Hematopoietic multipotent progenitor cell (in vitro differentiated cells): ENCODE measurements at regions not wholly inside any gene's neighbourhood (a gene's known extent, or its start where the extent isn't known, plus 50 kb on each side); places are given as distances from the start of the nearest gene placed in this dataset.

ENCODE experiments used
- DNase-seq, 3 donors: peaks; one replicate each; pipeline ENCODE4 v3.0.0-alpha.2; 2011 to 2015; ENCODE audit warnings: low read depth in 2 of 3, low spot score in 2 of 3

DNA sequence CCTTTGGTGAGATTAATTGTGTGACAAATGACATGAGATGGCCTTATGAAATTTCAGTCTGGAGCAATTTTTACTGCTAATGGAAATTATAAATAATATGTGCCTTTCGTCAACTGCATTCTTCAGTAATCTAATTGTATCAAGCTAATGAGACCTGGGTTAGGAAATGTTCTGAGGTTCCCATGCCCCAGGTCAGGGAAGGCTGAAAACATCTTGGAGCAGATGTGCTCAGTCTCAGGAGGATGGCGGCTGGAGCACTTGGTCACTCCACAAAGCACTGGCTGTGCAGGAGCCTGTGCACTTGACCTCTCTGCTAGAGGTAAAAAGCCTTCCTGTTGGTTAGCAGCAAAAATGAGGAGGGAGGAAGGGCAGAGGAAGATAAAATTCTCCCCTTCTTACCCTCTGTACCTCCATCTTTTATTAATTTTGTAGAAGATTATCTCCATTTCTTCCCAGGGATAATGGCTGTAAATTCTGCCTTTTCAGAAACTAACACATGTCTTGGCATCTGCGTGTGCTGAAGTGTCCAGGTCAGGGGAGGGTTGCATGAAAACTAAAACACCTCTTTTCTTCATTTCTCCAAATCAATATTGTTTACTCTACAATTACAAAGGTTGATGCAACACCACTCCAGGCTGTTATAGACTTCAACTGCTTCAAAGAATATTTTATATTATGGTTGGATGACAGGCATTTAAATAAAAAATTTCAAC is 1606.4 kb upstream of the ACVR2A start:
- no peak for DNase-seq

DNA sequence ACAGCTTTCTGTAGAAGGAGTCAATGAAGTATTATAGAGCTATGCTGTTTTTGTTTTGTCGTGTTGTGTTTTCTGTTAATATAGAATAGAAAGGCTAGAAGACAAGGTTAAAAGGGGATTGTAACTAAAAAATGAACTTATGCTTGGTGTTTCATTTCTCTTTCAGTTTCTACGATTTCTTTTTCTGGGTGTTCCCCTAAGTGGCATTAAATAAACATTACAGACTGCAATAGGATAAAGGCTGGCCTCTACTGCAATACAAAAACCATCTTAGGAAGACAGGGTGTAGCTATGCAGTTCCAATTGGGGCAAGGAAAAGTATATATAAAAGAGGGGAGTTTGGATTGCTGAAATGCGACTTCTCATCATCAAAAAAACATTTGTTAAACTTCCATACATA is 1609.7 kb upstream of the ACVR2A start:
- no peak for DNase-seq

GRCh38 chr2:146229508-146230155 is 1615.2 kb upstream of the ACVR2A start:
- DNase-seq = no peak

DNA sequence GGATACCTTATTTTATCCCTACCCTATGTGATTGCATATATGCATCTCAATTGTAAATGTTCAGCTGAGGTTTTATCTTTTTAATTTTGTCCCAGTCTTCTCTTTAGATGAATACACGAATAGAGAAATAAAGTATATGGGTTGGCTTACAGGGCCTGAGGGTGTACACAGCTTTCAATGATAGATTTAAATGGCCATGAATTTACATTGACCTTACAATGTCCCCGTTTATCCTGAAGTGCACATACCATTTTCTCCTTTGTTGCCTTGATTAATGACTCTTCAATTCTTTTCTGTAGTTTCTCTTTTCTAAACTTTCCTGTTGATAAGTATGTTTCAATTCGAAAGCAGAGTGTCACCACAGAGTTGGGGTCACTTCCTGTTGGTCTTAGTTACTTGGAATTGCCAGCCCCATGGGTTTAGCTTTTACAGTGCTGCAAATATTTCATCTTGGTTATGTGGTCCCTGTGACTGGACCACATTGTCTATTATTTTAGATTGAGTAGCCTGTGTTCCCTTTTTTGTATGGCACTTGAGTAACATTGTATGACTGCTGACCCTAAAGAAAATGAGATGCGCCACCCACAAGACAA is 1616.3 kb upstream of the ACVR2A start:
- no peak for DNase-seq

- no peak for DNase-seq
These were observed 1616.8 kb upstream of the ACVR2A start for GRCh38 chr2:146228020-146228393.

DNA sequence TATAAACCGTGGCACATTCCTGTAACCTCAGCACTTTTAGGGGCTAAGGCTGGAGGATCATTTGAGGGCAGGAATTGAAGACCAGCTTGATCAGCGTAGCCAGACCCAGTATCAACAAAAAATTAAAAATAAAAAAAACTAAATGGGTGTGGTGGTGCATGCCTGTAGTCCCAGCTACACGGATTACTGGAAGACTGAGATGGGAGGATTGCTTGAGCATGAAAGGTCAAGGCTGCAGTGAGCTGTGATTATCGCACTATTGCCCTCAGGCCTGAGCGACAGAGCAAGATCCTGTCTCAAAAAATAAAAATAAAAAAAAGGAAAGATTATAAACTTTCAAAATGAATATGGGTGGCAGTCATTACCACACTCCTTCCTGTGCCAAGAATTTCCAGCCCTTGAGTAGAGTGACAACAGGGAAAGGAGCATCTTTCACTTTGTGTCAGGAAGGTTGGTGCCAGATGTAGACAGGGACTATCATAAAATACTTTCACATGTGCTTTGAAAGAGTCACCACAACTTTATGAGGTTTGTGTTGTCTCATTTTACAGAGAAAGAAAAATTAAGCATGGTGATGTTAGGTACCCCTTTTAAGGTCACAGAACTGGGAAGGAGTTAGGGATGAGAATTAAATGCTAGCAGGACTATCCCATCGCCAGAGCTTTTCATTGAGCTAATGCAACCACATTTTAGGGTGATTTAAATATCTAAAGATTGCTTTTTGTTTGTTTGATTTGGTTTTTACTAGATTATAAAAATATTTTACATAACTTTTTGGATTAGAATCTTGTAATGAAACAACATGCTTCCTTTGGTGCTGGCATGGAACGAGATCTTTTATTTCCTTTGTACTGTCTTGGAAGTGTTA is 1617.4 kb upstream of the ACVR2A start:
- DNase-seq = no peak

- no peak for DNase-seq
These were observed 1618.8 kb upstream of the ACVR2A start for GRCh38 chr2:146226077-146226476.

GRCh38 chr2:146221826-146222225 is 1623.0 kb upstream of the ACVR2A start:
- DNase-seq = no peak

DNA sequence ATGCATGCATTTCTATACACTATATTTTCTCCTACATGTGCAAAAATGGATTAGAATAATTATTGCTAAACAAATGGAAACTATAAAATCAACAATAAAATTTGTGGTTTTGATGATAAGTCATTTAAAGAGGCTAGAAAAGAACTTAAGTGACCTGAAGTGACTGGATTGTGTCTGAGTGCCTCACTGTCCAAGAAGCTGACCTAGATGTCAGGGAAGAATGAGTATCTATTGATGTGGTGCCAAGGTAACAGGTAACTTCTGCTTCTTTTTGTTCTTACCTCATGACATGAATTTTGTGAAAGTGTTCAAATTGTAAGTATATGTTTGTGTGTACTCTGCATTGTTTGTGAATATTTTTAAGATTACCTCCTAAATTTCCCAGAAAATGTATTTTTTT is 1623.9 kb upstream of the ACVR2A start:
- DNase-seq = no peak

- DNase-seq = no peak
These were observed 1630.4 kb upstream of the ACVR2A start for GRCh38 chr2:146214394-146214929.

DNA sequence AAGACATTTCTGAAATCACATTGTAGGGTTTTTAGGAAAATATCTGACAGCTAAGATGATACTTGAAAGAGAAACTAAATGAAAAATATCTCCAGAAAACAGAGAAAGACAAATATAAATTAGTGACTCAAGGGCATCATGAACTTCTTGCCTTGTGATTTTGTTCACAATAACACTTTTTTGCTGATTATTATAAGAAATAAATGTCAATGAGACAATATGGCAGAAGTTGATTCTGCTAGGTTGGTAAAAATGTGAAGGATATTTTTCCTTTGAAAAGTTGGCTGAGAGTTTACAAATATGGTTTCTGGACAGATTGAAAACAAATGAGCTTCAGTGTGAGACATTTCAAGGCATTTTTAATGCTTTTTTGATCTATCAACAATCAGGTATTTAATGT is 1631.2 kb upstream of the ACVR2A start:
- DNase-seq = no peak

- no peak for DNase-seq
These were observed 1632.2 kb upstream of the ACVR2A start for GRCh38 chr2:146212602-146213001.

DNA sequence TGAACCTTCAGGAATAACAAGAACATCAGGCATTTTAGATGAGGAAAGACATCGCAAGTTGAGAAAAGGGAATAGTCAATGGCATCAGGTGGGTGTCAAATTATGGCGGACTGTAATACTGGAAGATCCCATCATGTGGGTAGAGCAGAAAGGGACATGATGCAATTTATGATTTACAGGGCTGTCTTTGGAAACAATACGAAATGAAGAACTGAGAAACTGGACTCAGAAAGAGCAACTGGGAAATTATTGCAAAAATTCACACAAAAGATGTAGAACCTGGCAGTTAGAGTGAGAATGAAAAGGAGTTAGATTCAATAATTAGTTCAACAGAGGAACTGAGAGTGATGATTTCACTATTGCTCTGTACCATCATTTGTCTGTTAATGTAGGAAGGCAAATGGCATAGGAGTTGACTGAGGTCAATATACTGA is 1635.0 kb upstream of the ACVR2A start:
- DNase-seq = no peak

DNA sequence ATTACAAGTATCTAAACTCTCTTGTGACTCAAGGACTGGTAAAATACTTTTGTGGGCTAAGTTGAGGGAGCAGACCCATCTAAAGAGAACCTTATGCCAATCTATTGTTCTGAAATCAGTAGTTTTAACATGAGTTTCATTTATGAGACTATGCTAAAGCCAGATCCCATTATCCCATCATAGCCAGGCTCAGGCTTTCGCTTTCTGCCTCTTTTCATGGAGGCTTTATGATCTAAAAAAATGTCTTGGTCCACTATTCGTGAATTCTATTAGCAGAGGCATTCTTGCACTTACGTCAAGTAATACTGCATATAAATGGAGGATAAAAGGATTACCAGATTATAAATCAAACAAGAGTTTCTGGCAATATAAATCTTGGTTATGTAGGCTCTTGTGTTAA is 1636.9 kb upstream of the ACVR2A start:
- no peak for DNase-seq

DNA sequence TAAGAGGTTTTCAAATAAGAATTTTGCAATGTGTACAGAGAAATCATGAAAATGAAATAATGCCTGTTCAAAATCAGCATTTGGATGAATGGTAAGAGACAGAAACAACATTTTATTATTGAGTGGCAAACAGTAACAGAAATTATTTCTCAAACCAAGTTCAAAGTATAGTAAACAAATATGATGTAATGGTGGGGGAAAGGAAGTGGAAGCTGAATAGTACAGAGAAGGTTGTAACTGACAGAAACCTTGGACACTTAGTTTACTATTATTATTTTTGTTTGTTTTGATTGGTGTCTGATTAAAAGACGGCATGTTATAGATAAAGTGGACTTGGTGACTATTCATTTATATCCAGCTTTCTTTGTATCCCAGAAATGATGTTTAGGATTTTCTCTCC is 1637.4 kb upstream of the ACVR2A start:
- no peak for DNase-seq

DNA sequence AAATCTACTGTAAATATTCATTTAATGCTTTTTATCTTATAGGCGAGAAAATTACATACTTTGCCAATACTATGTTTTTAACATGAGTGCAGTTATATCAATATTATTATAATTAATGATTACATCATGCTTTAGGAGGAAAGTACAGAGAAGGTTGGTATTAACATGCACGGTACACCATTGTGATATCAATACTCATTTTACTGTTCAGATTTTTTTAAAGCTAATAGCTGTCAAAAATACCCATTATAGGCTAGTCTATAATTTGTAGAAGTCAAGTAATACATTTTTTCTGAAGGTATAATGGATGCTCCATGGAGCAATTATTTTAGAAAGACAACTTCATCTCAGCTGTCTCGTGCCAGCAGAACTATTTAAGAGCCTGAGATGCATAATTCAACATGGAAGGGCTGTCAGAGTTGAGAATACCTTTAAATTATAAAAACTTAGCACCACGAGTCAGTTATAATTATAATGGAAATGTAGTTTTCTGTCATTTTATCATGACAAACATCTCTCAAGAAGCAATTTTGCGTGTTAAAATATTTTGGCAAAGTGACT is 1641.7 kb upstream of the ACVR2A start:
- no peak for DNase-seq

- DNase-seq = no peak
These were observed 1651.2 kb upstream of the ACVR2A start for GRCh38 chr2:146193619-146194018.

DNA sequence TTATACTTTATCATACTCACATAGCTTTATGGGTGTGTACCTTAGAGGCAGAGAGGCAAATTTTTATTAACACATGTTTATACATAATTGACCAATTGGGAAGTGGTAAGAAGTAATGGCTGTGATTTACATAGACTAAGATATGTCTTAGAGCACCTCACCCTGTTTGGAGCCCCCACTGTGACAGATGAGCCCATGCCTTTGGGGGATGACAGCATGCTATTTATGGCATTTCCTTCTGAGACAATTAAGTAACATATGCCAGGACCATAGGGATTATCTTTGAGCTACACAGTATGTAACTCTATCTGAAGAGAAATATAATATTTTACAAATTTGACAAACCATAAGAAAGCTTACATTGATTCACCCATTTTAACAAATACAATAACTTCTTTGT is 1655.3 kb upstream of the ACVR2A start:
- no peak for DNase-seq

- DNase-seq = no peak
These were observed 1654.0 kb upstream of the ZEB2 start for GRCh38 chr2:146173934-146174333.

GRCh38 chr2:146161256-146161882 is 1641.5 kb upstream of the ZEB2 start:
- DNase-seq = no peak
